H9 (cell line): ENCODE measurements at regions not wholly inside any gene's neighbourhood (a gene's known extent, or its start where the extent isn't known, plus 50 kb on each side); places are given as distances from the start of the nearest gene placed in this dataset.

ENCODE experiments used
- DNase-seq: peaks from one replicate; pipeline ENCODE4 v3.0.0-alpha.2; 2017
- H2AFZ ChIP-seq: one replicate; pipeline ENCODE4 v1.6.1; 2013; ENCODE audit warnings: mild to moderate bottlenecking, low read length, control low read depth, moderate library complexity
- H2AK5ac ChIP-seq: 2 replicates; pipeline ENCODE4 v1.6.1; 2013; ENCODE audit warnings: low read length, control low read depth, mixed read lengths; ENCODE audit not compliant: insufficient read length
- H2BK120ac ChIP-seq: one replicate; pipeline ENCODE4 v1.6.1; 2013; ENCODE audit warnings: low read depth, mild to moderate bottlenecking, low read length, control low read depth, inconsistent platforms; ENCODE audit not compliant: poor library complexity, severe bottlenecking
- H2BK12ac ChIP-seq: 2 replicates; pipeline ENCODE4 v1.6.1; 2013; ENCODE audit warnings: low read length, control low read depth, mixed read lengths, low read depth; ENCODE audit not compliant: insufficient read length
- H2BK15ac ChIP-seq: 2 replicates; pipeline ENCODE4 v1.6.1; 2013; ENCODE audit warnings: low read depth, low read length, control low read depth
- H2BK20ac ChIP-seq: one replicate; pipeline ENCODE4 v1.6.1; 2013; ENCODE audit warnings: low read depth, mild to moderate bottlenecking, low read length, control low read depth, inconsistent platforms; ENCODE audit not compliant: poor library complexity, severe bottlenecking
- H2BK5ac ChIP-seq: 2 replicates; pipeline ENCODE4 v1.6.1; 2013; ENCODE audit warnings: low read length, control low read depth, mixed read lengths; ENCODE audit not compliant: insufficient read length
- H3K14ac ChIP-seq: 2 replicates; pipeline ENCODE4 v1.6.1; 2013; ENCODE audit warnings: low read length, control low read depth; ENCODE audit not compliant: insufficient read depth
- H3K18ac ChIP-seq: 2 replicates; pipeline ENCODE4 v1.6.1; 2013; ENCODE audit warnings: low read depth, mild to moderate bottlenecking, mixed read lengths, low read length, control low read depth; ENCODE audit not compliant: insufficient read length
- H3K23ac ChIP-seq: 2 replicates; pipeline ENCODE4 v1.6.1; 2013; ENCODE audit warnings: low read length, control low read depth, mixed read lengths, low read depth; ENCODE audit not compliant: insufficient read length
- H3K23me2 ChIP-seq: 2 replicates; pipeline ENCODE4 v1.6.1; 2013; ENCODE audit warnings: low read depth, mild to moderate bottlenecking, mixed read lengths, low read length, control low read depth; ENCODE audit not compliant: insufficient read length, poor library complexity, severe bottlenecking
- H3K27ac ChIP-seq: 2 replicates; pipeline ENCODE4 v1.5.1; 2013; ENCODE audit warnings: low read length, control low read depth, mixed read lengths, low read depth; ENCODE audit not compliant: insufficient read length
- H3K27me3 ChIP-seq: 2 replicates; pipeline ENCODE4 v1.6.1; 2013; ENCODE audit warnings: low read length, control low read depth, inconsistent platforms; ENCODE audit not compliant: insufficient read depth
- H3K4ac ChIP-seq: 2 replicates; pipeline ENCODE4 v1.6.1; 2013; ENCODE audit warnings: low read depth, mild to moderate bottlenecking, control low read depth, inconsistent platforms, low read length, moderate library complexity
- H3K4me1 ChIP-seq: 2 replicates; pipeline ENCODE4 v1.6.1; 2013; ENCODE audit warnings: low read length, control low read depth, inconsistent platforms; ENCODE audit not compliant: insufficient read depth
- H3K4me2 ChIP-seq: 2 replicates; pipeline ENCODE4 v1.6.1; 2013; ENCODE audit warnings: low read length, control low read depth, mixed read lengths; ENCODE audit not compliant: insufficient read length, insufficient read depth
- H3K56ac ChIP-seq: 2 replicates; pipeline ENCODE4 v1.6.1; 2013; ENCODE audit warnings: low read depth, mild to moderate bottlenecking, mixed read lengths, low read length, control low read depth; ENCODE audit not compliant: insufficient read length
- H3K79me1 ChIP-seq: 2 replicates; pipeline ENCODE4 v1.6.1; 2013; ENCODE audit warnings: low read depth, mild to moderate bottlenecking, moderate library complexity, low read length, control low read depth, inconsistent platforms; ENCODE audit not compliant: insufficient read depth, poor library complexity, severe bottlenecking
- H3K79me2 ChIP-seq: 2 replicates; pipeline ENCODE4 v1.6.1; 2013; ENCODE audit warnings: low read length, control low read depth, inconsistent platforms; ENCODE audit not compliant: insufficient read depth
- H3K9ac ChIP-seq: 2 replicates; pipeline ENCODE4 v1.6.1; 2013; ENCODE audit warnings: low read length, control low read depth, mixed read lengths; ENCODE audit not compliant: insufficient read length; ENCODE audit errors: extremely low read depth
- H3K9me3 ChIP-seq: one replicate; pipeline ENCODE4 v1.6.1; 2013; ENCODE audit warnings: low read depth, low read length, inconsistent platforms; ENCODE audit not compliant: control insufficient read depth
- H3T11ph ChIP-seq: one replicate; pipeline ENCODE4 v1.6.1; 2013; ENCODE audit warnings: mild to moderate bottlenecking, low read length, control low read depth, inconsistent platforms
- H4K20me1 ChIP-seq: one replicate; pipeline ENCODE4 v1.6.1; 2013; ENCODE audit not compliant: control insufficient read depth, insufficient read length, insufficient read depth
- H4K5ac ChIP-seq: 2 replicates; pipeline ENCODE4 v1.6.1; 2013; ENCODE audit warnings: low read depth, mild to moderate bottlenecking, mixed read lengths, low read length, control low read depth; ENCODE audit not compliant: insufficient read length
- H4K8ac ChIP-seq: replicated peaks from 2 replicates; pipeline ENCODE4 v1.6.1; 2013; ENCODE audit warnings: low read length, control low read depth, mixed read lengths, low read depth; ENCODE audit not compliant: insufficient read length
- H4K91ac ChIP-seq: 2 replicates; pipeline ENCODE4 v1.6.1; 2013; ENCODE audit warnings: low read depth, mild to moderate bottlenecking, moderate library complexity, mixed read lengths, low read length, control low read depth; ENCODE audit not compliant: insufficient read length
- H3K27ac Mint-ChIP-seq, 3 experiments: 2 replicates in 2 of 3; 3 replicates in 1 of 3; pipeline ENCODE4 v1.8.0; 2020 to 2021; ENCODE audit warnings: mixed read lengths in 3 of 3, mild to moderate bottlenecking in 1 of 3, moderate library complexity in 1 of 3
- H3K27me3 Mint-ChIP-seq: 2 replicates; pipeline ENCODE4 v1.8.0; 2021; ENCODE audit warnings: low read depth, mild to moderate bottlenecking, moderate library complexity, mixed read lengths
- H3K36me3 Mint-ChIP-seq, 3 experiments: 2 replicates in 2 of 3; 3 replicates in 1 of 3; pipeline ENCODE4 v1.8.0; 2020 to 2021; ENCODE audit warnings: low read depth in 3 of 3, mixed read lengths in 3 of 3; ENCODE audit not compliant: insufficient read depth in 1 of 3
- H3K4me1 Mint-ChIP-seq, 2 experiments: 2 replicates each; pipeline ENCODE4 v1.8.0; 2020; ENCODE audit warnings: mixed read lengths in 2 of 2
- H3K4me3 Mint-ChIP-seq, 2 experiments: 2 replicates in 1 of 2; 3 replicates in 1 of 2; pipeline ENCODE4 v1.8.0; 2020 to 2021; ENCODE audit warnings: mild to moderate bottlenecking in 2 of 2, mixed read lengths in 2 of 2, moderate library complexity in 1 of 2
- H3K9me3 Mint-ChIP-seq, 2 experiments: 2 replicates in 1 of 2; 3 replicates in 1 of 2; pipeline ENCODE4 v1.8.0; 2020; ENCODE audit warnings: mild to moderate bottlenecking in 2 of 2, mixed read lengths in 2 of 2, moderate library complexity in 1 of 2
- CTCF ChIP-seq: fragments of 200-600 bp; sonication (generic); conservative IDR thresholded peaks from 3 replicates; pipeline ENCODE4 v1.8.0; 2021; ENCODE audit warnings: antibody characterized with exemption, mild to moderate bottlenecking
- WGBS: extraction: QIAGEN DNeasy Blood & Tissue Kit; methylation state at CpG from one replicate; pipeline ENCODE4 v1.1.7; 2013; ENCODE audit warnings: missing lambda C conversion rate, low lambda C conversion rate, mixed read lengths; ENCODE audit not compliant: insufficient read length; ENCODE audit errors: extremely low coverage; 5-methylcytosine and 5-hydroxymethylcytosine counted together

GRCh38 chr7:155941688-155942087, 129.4 kb upstream of the SHH start:
- H2AFZ ChIP-seq, result no peak overlapping the region
- H2AK5ac ChIP-seq, result no peak overlapping the region
- no peaks in the 10 kb centered on the region for H3K23me2 ChIP-seq
- Mint-ChIP-seq H3K4me3 (no peak overlapping the region), H3K36me3 (peaks cover 0 to 9% (median 2%) of the 10 kb centered on the region in 3 experiments; a peak in 4 of 7 replicates), H3K27me3 (peaks cover 18% of the 10 kb centered on the region), H3K27ac (peak overlapping the region in 1 of 3 experiments; percentile 29; a peak in 1 of 7 replicates), H3K4me1 (no peaks in the 10 kb centered on the region), H3K9me3 (peaks cover 30% of the 10 kb centered on the region in 2 experiments)
- no peak for TF ChIP-seq CTCF
- H4K91ac ChIP-seq, result no peak overlapping the region
- WGBS, result no CpG with 5 or more reads among the region's 4 CpGs
- no peaks in the 10 kb centered on the region for H3K27me3 ChIP-seq
- no peak overlapping the region for H3K27ac ChIP-seq
- H3K79me1 ChIP-seq, result no peaks in the 10 kb centered on the region
- H2BK5ac ChIP-seq, result no peak overlapping the region
- H2BK120ac ChIP-seq, result no peak overlapping the region
- no peak overlapping the region for H3K56ac ChIP-seq
- no peaks in the 10 kb centered on the region for H3K9me3 ChIP-seq
- no peaks in the 10 kb centered on the region for H3K79me2 ChIP-seq
- H2BK20ac ChIP-seq, result no peak overlapping the region
- H3K14ac ChIP-seq, result no peak overlapping the region
- H3K4me2 ChIP-seq, result no peak overlapping the region
- no peak overlapping the region for H3K18ac ChIP-seq
- H4K8ac ChIP-seq, result no peak overlapping the region
- H4K5ac ChIP-seq, result no peak overlapping the region
- no peak overlapping the region for H2BK15ac ChIP-seq
- no peak overlapping the region for H3K4ac ChIP-seq
- no peak overlapping the region for H3T11ph ChIP-seq
- H4K20me1 ChIP-seq, result no peaks in the 10 kb centered on the region
- H3K9ac ChIP-seq, result no peak overlapping the region
- no peak overlapping the region for H2BK12ac ChIP-seq
- DNase-seq, result no peak
- H3K23ac ChIP-seq, result no peak overlapping the region
- H3K4me1 ChIP-seq, result no peaks in the 10 kb centered on the region
